Activated CD4-positive, alpha-beta T cell treated with anti-CD3 and anti-CD28 coated beads, Interleukin-2, amount 10 ng/mL, durations not matched to agents 7 days and 5 days (primary cell): ENCODE measurements at regions not wholly inside any gene's neighbourhood (a gene's known extent, or its start where the extent isn't known, plus 50 kb on each side); places are given as distances from the start of the nearest gene placed in this dataset.

ENCODE experiments used
- CTCF ChIA-PET: fragments of 350-600 bp; sonication (Branson Sonifier 250); formaldehyde crosslinking; loops from one replicate; lab custom pipeline; 2021; ENCODE audit warnings: antibody characterized with exemption; lab: Charles Lee
- POLR2A ChIA-PET: fragments of 350-600 bp; sonication (Branson Sonifier 250); formaldehyde crosslinking; loops from one replicate; lab custom pipeline; 2021; ENCODE audit warnings: antibody characterized with exemption; lab: Charles Lee
- DNase-seq: peaks from one replicate; pipeline ENCODE4 v3.0.0-alpha.2; 2020
- H3K27ac Mint-ChIP-seq: one replicate; pipeline ENCODE4 v1.8.0; 2021; ENCODE audit warnings: mild to moderate bottlenecking, moderate library complexity, mixed read lengths
- H3K27me3 Mint-ChIP-seq: one replicate; pipeline ENCODE4 v1.8.0; 2021; ENCODE audit warnings: mixed read lengths
- H3K36me3 Mint-ChIP-seq: one replicate; pipeline ENCODE4 v1.8.0; 2021; ENCODE audit warnings: low read depth, mixed read lengths
- H3K4me1 Mint-ChIP-seq: one replicate; pipeline ENCODE4 v1.8.0; 2021; ENCODE audit warnings: mixed read lengths
- H3K4me3 Mint-ChIP-seq: one replicate; pipeline ENCODE4 v1.8.0; 2021; ENCODE audit warnings: mild to moderate bottlenecking, moderate library complexity, mixed read lengths
- H3K9me3 Mint-ChIP-seq: one replicate; pipeline ENCODE4 v1.8.0; 2021; ENCODE audit warnings: mixed read lengths

DNA sequence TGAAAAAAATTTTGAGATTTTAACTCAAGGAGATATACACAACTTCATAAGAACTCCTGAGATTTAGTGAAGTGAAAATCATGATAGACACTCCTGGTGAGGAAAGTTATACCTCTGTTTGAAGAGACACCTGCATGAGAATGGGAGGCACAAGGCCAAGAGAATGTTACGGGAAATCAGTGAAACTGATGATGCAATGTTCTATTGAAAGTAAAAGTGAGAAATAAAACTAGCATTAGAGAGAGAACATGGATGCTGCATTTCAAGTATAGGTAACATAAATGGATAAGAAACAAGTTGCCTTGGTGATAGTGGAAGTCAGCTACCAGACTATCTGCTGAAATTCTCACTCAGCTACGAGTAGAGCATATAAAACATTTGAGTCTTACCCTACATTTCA lies 562.1 kb upstream of the FANCL start:
- Mint-ChIP-seq H3K4me1 (no peaks in the 10 kb centered on the region), H3K9me3 (no peaks in the 10 kb centered on the region), H3K36me3 (no peaks in the 10 kb centered on the region), H3K27ac (no peak overlapping the region), H3K27me3 (no peaks in the 10 kb centered on the region), H3K4me3 (no peak overlapping the region)
- CTCF ChIA-PET: no interaction called here
- no peak for DNase-seq
- POLR2A ChIA-PET: no interaction called here

DNA sequence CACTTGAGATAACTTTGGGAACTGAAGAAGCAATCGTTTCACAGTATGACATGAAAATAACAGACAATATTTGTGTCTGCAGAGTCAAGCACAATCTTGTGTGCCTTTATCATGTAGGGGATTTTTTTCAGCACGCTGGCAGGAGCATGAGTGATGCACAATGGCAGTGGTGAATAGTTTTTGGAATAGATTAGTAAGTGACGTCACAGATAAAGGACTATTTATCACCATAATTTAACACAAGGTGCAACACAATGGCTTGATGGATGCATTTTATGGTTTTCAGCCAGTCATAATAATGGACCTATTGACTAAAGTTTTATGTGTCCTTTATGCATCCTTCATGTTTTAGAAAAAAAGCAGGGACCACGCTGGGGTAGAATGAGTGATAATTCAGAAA lies 559.8 kb upstream of the FANCL start:
- POLR2A ChIA-PET: no interaction called here
- H3K4me3 Mint-ChIP-seq: no peak overlapping the region
- CTCF ChIA-PET: no interaction called here
- no peaks in the 10 kb centered on the region for H3K36me3 Mint-ChIP-seq
- H3K4me1 Mint-ChIP-seq: no peaks in the 10 kb centered on the region
- no peak overlapping the region for H3K27ac Mint-ChIP-seq
- no peaks in the 10 kb centered on the region for H3K27me3 Mint-ChIP-seq
- no peaks in the 10 kb centered on the region for H3K9me3 Mint-ChIP-seq
- no peak for DNase-seq

DNA sequence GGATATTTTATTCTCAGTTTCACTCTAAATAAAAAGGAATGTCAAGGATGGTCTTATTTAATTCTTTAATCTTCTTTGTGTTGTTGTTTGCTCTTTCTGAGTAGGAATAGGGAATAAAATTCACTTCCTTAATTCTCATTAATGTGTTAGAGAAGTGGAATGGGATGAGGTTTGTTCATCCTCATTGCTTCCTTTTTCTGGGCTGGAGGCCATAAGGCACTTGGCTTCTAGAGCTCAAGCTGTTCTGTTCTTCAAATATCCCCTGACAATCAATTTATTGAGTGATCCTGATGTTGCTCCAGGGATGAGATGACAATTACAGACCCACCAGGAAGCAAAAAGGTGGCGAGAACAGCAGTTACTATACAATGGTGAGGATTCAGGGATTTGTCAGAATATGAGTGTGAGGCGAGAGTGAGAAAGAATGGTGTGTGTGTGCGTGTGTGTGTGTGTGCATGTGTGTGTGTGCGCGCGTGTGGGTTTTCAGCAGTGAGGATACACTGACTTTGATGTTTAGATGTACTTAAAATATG lies 557.6 kb upstream of the FANCL start:
- ChIA-PET POLR2A (no interaction called here), CTCF (no interaction called here)
- Mint-ChIP-seq H3K27ac (no peak overlapping the region), H3K36me3 (no peaks in the 10 kb centered on the region), H3K4me1 (no peaks in the 10 kb centered on the region), H3K27me3 (no peaks in the 10 kb centered on the region), H3K9me3 (no peaks in the 10 kb centered on the region), H3K4me3 (no peak overlapping the region)
- DNase-seq: no peak

DNA sequence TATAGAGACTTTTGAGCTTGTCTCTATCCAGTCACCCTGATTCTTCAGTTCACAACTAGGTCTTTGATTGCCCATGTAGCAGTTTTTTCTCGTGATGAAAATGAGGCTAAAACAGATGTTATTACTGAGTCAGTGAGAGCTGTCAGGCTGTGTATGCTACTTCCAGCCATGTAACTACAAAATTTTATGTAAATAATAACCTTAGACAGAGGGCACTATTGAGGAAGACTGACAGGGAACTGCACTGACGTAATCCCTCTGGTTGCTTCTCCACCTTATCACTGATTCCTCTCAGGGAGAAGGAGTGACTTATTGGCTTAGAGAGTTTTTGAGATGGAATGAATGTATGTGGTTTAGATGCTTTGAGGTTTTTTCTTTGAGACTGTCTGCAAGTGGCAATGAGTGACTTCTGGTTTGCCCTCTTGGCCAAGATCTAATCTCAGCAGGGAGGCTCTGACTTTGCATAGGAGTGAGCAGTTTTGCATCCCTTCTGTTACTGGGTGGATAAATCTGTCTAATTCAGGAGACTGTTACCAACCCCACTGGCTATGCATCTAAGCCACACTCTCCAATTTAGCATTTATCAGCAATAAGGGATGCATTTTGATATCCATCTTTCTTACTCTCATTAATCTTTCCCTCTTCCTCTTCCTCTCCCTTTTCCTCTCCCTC lies 555.2 kb upstream of the FANCL start:
- CTCF ChIA-PET: interaction anchor here (1.3 kb wide), 1 partner anchor 13 kb away, joined by 3 read pairs; no protein-coding TSS in a partner anchor
- no peak for DNase-seq
- H3K4me1 Mint-ChIP-seq: no peaks in the 10 kb centered on the region
- no peak overlapping the region for H3K27ac Mint-ChIP-seq
- no peak overlapping the region for H3K4me3 Mint-ChIP-seq
- POLR2A ChIA-PET: no interaction called here
- no peaks in the 10 kb centered on the region for H3K9me3 Mint-ChIP-seq
- no peaks in the 10 kb centered on the region for H3K27me3 Mint-ChIP-seq
- no peaks in the 10 kb centered on the region for H3K36me3 Mint-ChIP-seq

DNA sequence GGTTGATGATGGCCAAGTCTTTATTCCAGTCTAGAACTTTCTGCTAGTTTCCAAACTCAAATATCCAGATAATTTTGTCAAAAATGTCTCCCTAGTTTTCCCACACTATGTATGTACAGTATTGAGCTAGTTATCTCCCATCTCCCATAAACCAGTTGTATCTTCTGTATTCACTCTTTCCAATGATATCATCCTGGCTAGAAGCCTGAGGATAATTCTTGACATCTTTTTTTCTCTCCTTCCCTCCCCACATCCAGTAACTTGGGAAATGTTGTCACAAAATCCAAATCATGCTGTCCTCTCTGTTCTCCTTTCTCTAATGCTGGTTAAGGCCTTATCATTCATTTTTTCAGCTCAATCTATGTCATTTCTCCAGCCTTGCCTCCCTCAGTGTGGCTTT lies 553.8 kb upstream of the FANCL start:
- ChIA-PET CTCF (no interaction called here), POLR2A (no interaction called here)

DNA sequence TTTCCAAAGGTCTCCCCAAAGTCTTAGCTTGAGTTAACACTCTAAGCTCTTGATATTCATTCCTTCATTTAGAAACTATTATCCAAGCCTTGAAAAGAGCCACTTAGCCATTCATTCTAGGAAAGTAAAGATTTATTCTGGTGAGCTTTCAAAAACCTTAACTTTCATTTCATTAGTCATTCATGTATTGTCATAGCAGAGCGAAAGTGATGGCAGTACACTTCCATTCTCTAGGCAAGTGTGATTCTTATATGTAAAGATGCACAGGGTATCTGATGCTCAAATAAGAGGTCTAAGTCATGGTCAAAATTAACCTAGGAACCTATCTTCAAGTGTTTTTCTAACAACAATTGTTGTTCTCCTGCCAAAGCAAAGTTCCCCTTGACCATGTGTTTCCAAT lies 553.0 kb upstream of the FANCL start:
- Mint-ChIP-seq H3K4me3 (no peak overlapping the region), H3K27me3 (no peaks in the 10 kb centered on the region), H3K36me3 (no peaks in the 10 kb centered on the region), H3K4me1 (no peaks in the 10 kb centered on the region), H3K27ac (no peak overlapping the region), H3K9me3 (no peaks in the 10 kb centered on the region)
- DNase-seq: no peak
- ChIA-PET POLR2A (no interaction called here), CTCF (no interaction called here)

More for the DNA sequence above, 553.8 kb upstream of the FANCL start:
- Mint-ChIP-seq H3K4me3 (no peak overlapping the region), H3K27me3 (no peaks in the 10 kb centered on the region), H3K36me3 (no peaks in the 10 kb centered on the region), H3K27ac (no peak overlapping the region), H3K9me3 (no peaks in the 10 kb centered on the region), H3K4me1 (no peaks in the 10 kb centered on the region)
- no peak for DNase-seq

DNA sequence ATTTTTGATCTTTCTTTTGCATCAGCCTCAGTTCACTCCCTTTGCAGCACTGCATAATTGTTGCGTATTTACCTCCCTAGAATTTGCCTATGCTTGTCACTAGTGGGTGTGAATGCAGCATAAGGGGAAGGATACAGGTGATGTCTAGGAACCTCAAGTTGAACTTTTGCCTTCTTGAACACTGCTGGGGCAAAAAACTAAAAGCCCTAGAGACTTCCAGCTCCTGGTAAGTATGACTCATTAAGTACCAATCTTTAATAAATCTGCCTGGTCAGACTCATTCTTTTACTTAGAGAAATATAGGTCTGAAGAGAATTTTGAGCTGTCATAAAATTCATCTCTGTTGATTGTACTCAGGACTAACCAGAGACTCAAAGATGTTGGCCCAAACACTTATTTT lies 547.3 kb upstream of the FANCL start:
- CTCF ChIA-PET: no interaction called here
- H3K27ac Mint-ChIP-seq: no peak overlapping the region

DNA sequence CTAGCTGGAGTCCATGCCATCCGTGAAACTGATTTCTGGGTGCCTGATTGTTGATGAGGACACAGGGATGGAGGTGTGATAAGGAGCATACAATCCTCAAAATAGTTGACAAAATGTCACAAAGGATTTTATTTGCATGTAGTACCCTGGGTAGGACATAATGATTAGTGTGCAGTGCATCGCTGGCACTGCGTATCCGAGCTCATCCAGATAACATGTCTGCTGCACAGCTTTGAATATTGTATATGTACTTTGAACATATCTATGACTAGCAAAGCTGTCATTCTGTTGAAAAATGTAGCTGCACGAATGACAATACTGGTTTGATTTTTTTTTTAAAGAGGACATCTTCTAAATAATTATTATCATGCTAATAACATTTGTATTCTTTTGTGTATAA lies 529.7 kb upstream of the FANCL start:
- CTCF ChIA-PET: interaction anchor here (0.8 kb wide), 1 partner anchor 17 kb away, joined by 3 read pairs; no protein-coding TSS in a partner anchor
- POLR2A ChIA-PET: no interaction called here
- no peak for DNase-seq
- no peaks in the 10 kb centered on the region for H3K4me1 Mint-ChIP-seq
- H3K36me3 Mint-ChIP-seq: no peaks in the 10 kb centered on the region
- no peak overlapping the region for H3K27ac Mint-ChIP-seq
- H3K9me3 Mint-ChIP-seq: no peaks in the 10 kb centered on the region
- no peak overlapping the region for H3K4me3 Mint-ChIP-seq
- H3K27me3 Mint-ChIP-seq: peaks cover 3% of the 10 kb centered on the region

More for the DNA sequence above, 547.3 kb upstream of the FANCL start:
- H3K36me3 Mint-ChIP-seq: no peaks in the 10 kb centered on the region
- POLR2A ChIA-PET: no interaction called here
- no peaks in the 10 kb centered on the region for H3K9me3 Mint-ChIP-seq
- H3K27me3 Mint-ChIP-seq: no peaks in the 10 kb centered on the region
- no peak overlapping the region for H3K4me3 Mint-ChIP-seq
- H3K4me1 Mint-ChIP-seq: no peaks in the 10 kb centered on the region
- DNase-seq: no peak

DNA sequence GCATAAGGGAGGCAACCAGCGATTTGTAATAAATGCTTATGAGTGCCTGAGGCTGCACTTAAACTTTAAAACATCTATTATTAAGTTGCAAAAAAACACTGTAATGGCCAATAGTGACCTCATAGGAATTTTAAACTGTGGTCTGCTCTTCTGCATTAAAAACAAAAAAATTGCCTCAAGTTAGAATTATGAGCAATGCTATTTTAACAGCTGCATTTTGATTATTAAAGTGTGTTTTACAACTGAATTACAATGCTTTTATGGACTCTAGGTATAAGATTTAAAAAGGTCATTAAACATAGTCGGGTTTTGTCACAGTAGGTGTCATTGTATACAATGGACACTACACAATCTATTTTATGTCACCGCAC lies 528.7 kb upstream of the FANCL start:
- peaks cover 4% of the 10 kb centered on the region for H3K27me3 Mint-ChIP-seq
- POLR2A ChIA-PET: no interaction called here

DNA sequence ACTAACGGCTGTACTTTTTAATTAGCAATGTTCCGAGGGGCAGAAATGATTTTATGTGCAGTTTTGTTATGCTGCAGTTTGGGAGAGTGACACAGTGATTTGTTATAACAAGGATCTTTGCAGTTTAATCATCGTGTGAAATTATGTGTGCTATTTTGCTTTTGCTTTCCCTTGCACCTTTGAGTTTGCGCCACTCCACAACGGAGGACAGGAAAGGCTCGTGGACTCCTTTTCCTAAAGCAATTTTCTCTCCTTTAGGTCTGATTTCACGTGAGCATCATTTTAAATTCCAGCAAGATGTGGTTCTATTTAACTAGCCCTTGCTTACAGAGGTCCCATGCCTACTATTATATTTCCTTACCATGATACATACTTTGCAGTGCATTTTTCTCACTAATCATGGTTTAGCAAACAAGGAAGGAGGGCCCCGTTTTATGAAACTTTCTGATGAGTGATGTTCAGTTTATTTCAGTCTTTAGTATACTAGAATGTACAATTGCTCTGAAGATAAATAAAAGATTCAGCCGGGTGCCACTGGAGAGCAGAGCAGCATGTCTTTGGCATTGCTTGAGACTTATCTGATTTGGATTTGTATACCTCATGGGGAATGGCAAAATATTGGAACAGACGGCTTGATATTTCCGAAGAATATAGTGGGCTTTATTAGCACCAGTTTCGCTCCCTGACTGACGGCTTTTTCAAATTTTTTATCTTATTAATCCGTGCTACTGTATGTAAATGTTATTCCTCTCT lies 528.2 kb upstream of the FANCL start:
- Mint-ChIP-seq H3K27ac (no peak overlapping the region), H3K36me3 (no peaks in the 10 kb centered on the region), H3K4me1 (peaks cover 3% of the 10 kb centered on the region), H3K9me3 (no peaks in the 10 kb centered on the region), H3K27me3 (peaks cover 8% of the 10 kb centered on the region), H3K4me3 (no peak overlapping the region)
- ChIA-PET POLR2A (no interaction called here), CTCF (no interaction called here)
- DNase-seq: no peak

More for the DNA sequence above, 528.7 kb upstream of the FANCL start:
- no peak for DNase-seq
- CTCF ChIA-PET: no interaction called here
- Mint-ChIP-seq H3K27ac (no peak overlapping the region), H3K4me3 (no peak overlapping the region), H3K9me3 (no peaks in the 10 kb centered on the region), H3K36me3 (no peaks in the 10 kb centered on the region), H3K4me1 (no peaks in the 10 kb centered on the region)

DNA sequence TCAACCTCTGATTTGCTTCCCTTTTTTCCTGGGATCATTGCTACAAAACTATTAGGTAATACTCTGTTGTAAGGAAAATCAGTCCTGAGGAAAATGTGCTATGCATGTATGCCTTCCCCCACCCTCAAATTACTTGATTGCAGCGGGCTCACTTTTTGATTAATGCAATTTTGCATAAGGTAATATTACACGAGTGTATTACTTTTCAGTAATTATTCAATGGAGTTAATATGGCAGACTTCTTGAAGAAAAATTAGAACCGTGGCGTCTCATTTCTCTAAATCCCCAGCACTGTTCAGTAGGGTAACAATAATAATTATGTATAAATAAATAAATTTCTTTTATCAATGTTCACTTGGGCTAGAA lies 527.6 kb upstream of the FANCL start:
- Mint-ChIP-seq H3K4me1 (peaks cover 3% of the 10 kb centered on the region), H3K4me3 (no peak overlapping the region), H3K9me3 (no peaks in the 10 kb centered on the region), H3K36me3 (no peaks in the 10 kb centered on the region), H3K27me3 (peaks cover 10% of the 10 kb centered on the region), H3K27ac (no peak overlapping the region)
- POLR2A ChIA-PET: no interaction called here
- CTCF ChIA-PET: no interaction called here
- no peak for DNase-seq

DNA sequence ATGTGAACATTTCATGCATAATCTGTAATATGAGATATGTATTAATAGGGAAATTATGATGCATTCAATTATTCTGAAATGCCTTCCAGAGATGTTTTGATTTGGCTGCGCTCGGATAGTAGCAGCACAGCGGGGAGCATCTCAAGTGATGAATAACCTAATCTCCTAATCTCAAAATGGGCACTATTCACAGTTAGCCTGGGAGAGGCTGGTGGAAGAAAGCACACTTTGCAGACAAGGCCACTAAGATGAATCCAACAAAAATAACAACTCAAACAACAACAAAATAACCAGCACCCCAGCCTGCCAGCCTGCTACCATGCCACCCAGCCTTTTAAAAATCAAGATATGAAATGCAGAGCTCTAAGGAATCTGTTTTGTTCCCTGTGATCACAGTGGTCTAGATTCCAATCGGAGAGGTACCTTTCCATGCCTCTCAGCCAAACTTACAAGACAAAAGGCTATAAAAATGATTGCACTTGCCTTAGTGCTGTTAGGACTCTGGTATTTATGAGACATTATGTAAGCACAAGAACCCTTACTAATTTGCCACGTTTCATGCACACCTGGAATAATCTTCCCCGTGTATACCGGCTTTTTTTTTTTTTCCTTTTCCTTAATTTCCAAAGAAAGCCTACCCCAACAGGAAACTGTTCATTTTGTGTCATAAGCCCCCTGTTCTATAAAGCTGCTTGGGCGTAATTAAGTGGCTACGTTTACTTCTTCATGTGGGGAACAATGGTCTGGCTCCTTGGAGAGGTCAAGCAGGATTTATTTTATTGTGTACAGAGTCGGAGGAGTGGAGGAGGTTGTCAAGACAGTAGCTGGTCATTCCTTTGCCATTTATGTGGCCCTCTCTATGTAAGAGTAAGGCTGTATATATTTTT lies 526.9 kb upstream of the FANCL start:
- Mint-ChIP-seq H3K36me3 (no peaks in the 10 kb centered on the region), H3K4me1 (peaks cover 3% of the 10 kb centered on the region), H3K9me3 (no peaks in the 10 kb centered on the region), H3K27ac (no peak overlapping the region), H3K27me3 (peaks cover 13% of the 10 kb centered on the region), H3K4me3 (no peak overlapping the region)
- DNase-seq: no peak
- CTCF ChIA-PET: no interaction called here
- POLR2A ChIA-PET: no interaction called here
